Stomach smooth muscle (tissue), 2 donors: ENCODE measurements at regions not wholly inside any gene's neighbourhood (a gene's known extent, or its start where the extent isn't known, plus 50 kb on each side); places are given as distances from the start of the nearest gene placed in this dataset.

Experiments used
- H3K27ac ChIP-seq: one replicate; pipeline ENCODE4 v1.7.0; 2013; ENCODE audit warnings: mild to moderate bottlenecking, low read length, inconsistent platforms
- H3K27me3 ChIP-seq, 2 donors: one replicate each; pipeline ENCODE4 v1.7.0; 2013; ENCODE audit warnings: low read length in 2 of 2; ENCODE audit not compliant: insufficient read depth in 2 of 2, control insufficient read depth in 1 of 2
- H3K36me3 ChIP-seq, 2 donors: one replicate each; pipeline ENCODE4 v1.7.0; 2013; ENCODE audit warnings: low read length in 2 of 2; ENCODE audit not compliant: control insufficient read depth in 2 of 2, insufficient read depth in 2 of 2
- H3K4me1 ChIP-seq: one replicate; pipeline ENCODE4 v1.7.0; 2013; ENCODE audit warnings: low read length; ENCODE audit not compliant: control insufficient read depth, insufficient read depth
- H3K4me3 ChIP-seq, 2 donors: one replicate each; pipeline ENCODE4 v1.7.0; 2013; ENCODE audit warnings: low read length in 2 of 2
- H3K9ac ChIP-seq, 2 donors: one replicate each; pipeline ENCODE4 v1.7.0; 2013; ENCODE audit warnings: low read length in 2 of 2, mild to moderate bottlenecking in 1 of 2
- H3K9me3 ChIP-seq, 2 donors: one replicate each; pipeline ENCODE4 v1.7.0; 2013; ENCODE audit warnings: low read length in 2 of 2; ENCODE audit not compliant: control insufficient read depth in 2 of 2
- donor health status: healthy.
- donor health status: Pancreatic carcinoma.

GRCh38 chr20:50400705-50401586 lies 109.2 kb upstream of the PTPN1 start:
- Histone ChIP-seq H3K4me1 (peaks cover 39% of the 10 kb centered on the region), H3K27me3 (no peaks in the 10 kb centered on the region), H3K36me3 (no peaks in the 10 kb centered on the region), H3K9me3 (no peaks in the 10 kb centered on the region), H3K4me3 (no peak overlapping the region), H3K9ac (no peak overlapping the region), H3K27ac (peak overlapping the region; percentile 80)

GRCh38 chr20:50401587-50402418 lies 108.4 kb upstream of the PTPN1 start:
- Histone ChIP-seq H3K27me3 (no peaks in the 10 kb centered on the region), H3K4me1 (peaks cover 37% of the 10 kb centered on the region), H3K27ac (no peak overlapping the region), H3K9me3 (no peaks in the 10 kb centered on the region), H3K4me3 (no peak overlapping the region), H3K36me3 (no peaks in the 10 kb centered on the region), H3K9ac (no peak overlapping the region)

- Histone ChIP-seq H3K9me3 (no peaks in the 10 kb centered on the region), H3K9ac (no peak overlapping the region), H3K27me3 (no peaks in the 10 kb centered on the region), H3K4me3 (no peak overlapping the region), H3K4me1 (peaks cover 29% of the 10 kb centered on the region), H3K27ac (peak overlapping the region; percentile 46), H3K36me3 (no peaks in the 10 kb centered on the region)
Measured at GRCh38 chr20:50403565-50404418, 106.4 kb upstream of the PTPN1 start.

GRCh38 chr20:50404419-50405234 lies 105.6 kb upstream of the PTPN1 start:
- H3K27ac ChIP-seq: peak overlapping the region; percentile 46
- H3K4me3 ChIP-seq: no peak overlapping the region
- no peaks in the 10 kb centered on the region for H3K36me3 ChIP-seq
- H3K9ac ChIP-seq: no peak overlapping the region
- no peaks in the 10 kb centered on the region for H3K9me3 ChIP-seq
- H3K4me1 ChIP-seq: peaks cover 21% of the 10 kb centered on the region
- no peaks in the 10 kb centered on the region for H3K27me3 ChIP-seq

GRCh38 chr20:50405235-50405914 lies 104.8 kb upstream of the PTPN1 start:
- Histone ChIP-seq H3K9me3 (peaks cover 0 to 2% of the 10 kb centered on the region in 2 donors), H3K36me3 (no peaks in the 10 kb centered on the region), H3K4me1 (peaks cover 13% of the 10 kb centered on the region), H3K9ac (no peak overlapping the region), H3K27ac (no peak overlapping the region), H3K27me3 (no peaks in the 10 kb centered on the region), H3K4me3 (no peak overlapping the region)

GRCh38 chr20:50405915-50406609 lies 104.1 kb upstream of the PTPN1 start:
- Histone ChIP-seq H3K27me3 (no peaks in the 10 kb centered on the region), H3K36me3 (no peaks in the 10 kb centered on the region), H3K4me1 (peaks cover 11% of the 10 kb centered on the region), H3K4me3 (no peak overlapping the region), H3K9me3 (peaks cover 0 to 3% of the 10 kb centered on the region in 2 donors), H3K9ac (no peak overlapping the region), H3K27ac (no peak overlapping the region)

- Histone ChIP-seq H3K36me3 (no peaks in the 10 kb centered on the region), H3K4me3 (no peak overlapping the region), H3K27ac (no peak overlapping the region), H3K9ac (no peak overlapping the region), H3K4me1 (peaks cover 9% of the 10 kb centered on the region), H3K27me3 (no peaks in the 10 kb centered on the region), H3K9me3 (peaks cover 0 to 3% of the 10 kb centered on the region in 2 donors)
Measured at GRCh38 chr20:50406610-50407136, 103.5 kb upstream of the PTPN1 start.

GRCh38 chr20:50408526-50409364 lies 101.4 kb upstream of the PTPN1 start:
- Histone ChIP-seq H3K9me3 (peaks cover 0 to 6% of the 10 kb centered on the region in 2 donors), H3K36me3 (no peaks in the 10 kb centered on the region), H3K4me3 (no peak overlapping the region), H3K27me3 (no peaks in the 10 kb centered on the region), H3K27ac (no peak overlapping the region), H3K4me1 (peaks cover 12% of the 10 kb centered on the region), H3K9ac (no peak overlapping the region)
